GM18909 (cell line): ENCODE measurements at regions not wholly inside any gene's neighbourhood (a gene's known extent, or its start where the extent isn't known, plus 50 kb on each side); places are given as distances from the start of the nearest gene placed in this dataset.
"Not testable (repeated sequence)": the region's sequence is repeated elsewhere in the genome, so short reads cannot be mapped to it uniquely, and the experiment has no call there.

Experiments used
- ATAC-seq: cut with Tn5 transposase; IDR thresholded peaks from one replicate; pipeline ENCODE4 v1.9.1; 2021; ENCODE audit warnings: mild to moderate bottlenecking; ENCODE audit not compliant: unreplicated experiment, poor library complexity

- no peak for ATAC-seq
Observed at GRCh38 chr1:199083680-199084079, 444.8 kb downstream of the PTPRC start.

GRCh38 chr1:199084293-199084692, 445.5 kb downstream of the PTPRC start:
- ATAC-seq = no peak

GRCh38 chr1:199085903-199086302, 447.1 kb downstream of the PTPRC start:
- ATAC-seq = no peak

- no peak for ATAC-seq
Observed at GRCh38 chr1:199087144-199087543, 448.3 kb downstream of the PTPRC start.

GRCh38 chr1:199089393-199090122, 450.7 kb downstream of the PTPRC start:
- ATAC-seq = peak; percentile 96

GRCh38 chr1:199095628-199096027, 456.8 kb downstream of the PTPRC start:
- ATAC-seq = not testable (repeated sequence)

GRCh38 chr1:199096591-199096990, 457.8 kb downstream of the PTPRC start:
- ATAC-seq = no peak

- no peak for ATAC-seq
Observed at GRCh38 chr1:199098468-199098867, 459.6 kb downstream of the PTPRC start.

- no peak for ATAC-seq
Observed at GRCh38 chr1:199101139-199101538, 462.3 kb downstream of the PTPRC start.

- ATAC-seq = no peak
Observed at GRCh38 chr1:199101635-199102034, 462.8 kb downstream of the PTPRC start.

- ATAC-seq = peak; percentile 75
Observed at GRCh38 chr1:199102239-199102638, 463.4 kb downstream of the PTPRC start.

- ATAC-seq = no peak
Observed at GRCh38 chr1:199109160-199109559, 470.3 kb downstream of the PTPRC start.

- ATAC-seq = no peak
Observed at GRCh38 chr1:199112365-199112764, 473.5 kb downstream of the PTPRC start.

GRCh38 chr1:199113265-199113869, 474.5 kb downstream of the PTPRC start:
- peak; percentile 64 for ATAC-seq

- ATAC-seq = no peak
Observed at GRCh38 chr1:199116488-199116887, 477.6 kb downstream of the PTPRC start.

GRCh38 chr1:199121047-199121446, 482.2 kb downstream of the PTPRC start:
- no peak for ATAC-seq

- ATAC-seq = no peak
Observed at GRCh38 chr1:199122085-199122484, 483.2 kb downstream of the PTPRC start.

- ATAC-seq = no peak
Observed at GRCh38 chr1:199122532-199123311, 483.9 kb downstream of the PTPRC start.

- ATAC-seq = no peak
Observed at GRCh38 chr1:199123615-199124014, 484.8 kb downstream of the PTPRC start.

- ATAC-seq = no peak
Observed at GRCh38 chr1:199124351-199124750, 485.5 kb downstream of the PTPRC start.

- no peak for ATAC-seq
Observed at GRCh38 chr1:199129247-199129646, 490.4 kb downstream of the PTPRC start.
